ENCODE measurements at regions not wholly inside any gene's neighbourhood (a gene's known extent, or its start where the extent isn't known, plus 50 kb on each side); places are given as distances from the start of the nearest gene placed in this dataset.

GRCh38 chr3:30962084-30962483, 67.6 kb upstream of the GADL1 start:
- Histone ChIP-seq H3K27ac (no peak overlapping the region), H3K4me3 (no peak overlapping the region), H3K9me3 (peaks cover 0 to 9% (median 0%) of the 10 kb centered on the region in 4 donors), H3K36me3 (no peaks in the 10 kb centered on the region), H3K27me3 (no peaks in the 10 kb centered on the region), H3K4me1 (no peaks in the 10 kb centered on the region)
- 94% methylated on average over 2 of the region's 2 CpGs for WGBS, 2 donors
- no peak for DNase-seq (ENCODE audit: low spot score in 2 of 2)
- TF ChIP-seq POLR2A (IDR thresholded peaks at IDR 0.05) (no peak), EP300 (IDR thresholded peaks at IDR 0.05) (no peak), CTCF (IDR thresholded peaks at IDR 0.05) (no peak)

- WGBS, 2 donors: 90% methylated on average over 4 of the region's 4 CpGs
- no peak for DNase-seq (ENCODE audit: low spot score in 2 of 2)
- no peaks in the 10 kb centered on the region for H3K27me3 ChIP-seq
- no peaks in the 10 kb centered on the region for H3K4me1 ChIP-seq
- no peaks in the 10 kb centered on the region for H3K36me3 ChIP-seq
- no peak overlapping the region for H3K4me3 ChIP-seq
- no peak for TF ChIP-seq POLR2A (IDR thresholded peaks at IDR 0.05)
- H3K27ac ChIP-seq: no peak overlapping the region
- peaks cover 0 to 9% (median 0%) of the 10 kb centered on the region in 4 donors for H3K9me3 ChIP-seq
Measured at GRCh38 chr3:30962493-30962892, 68.0 kb upstream of the GADL1 start.

- DNase-seq (ENCODE audit: low spot score in 2 of 2): no peak
- no peak for TF ChIP-seq POLR2A (IDR thresholded peaks at IDR 0.05)
- TF ChIP-seq CTCF (IDR thresholded peaks at IDR 0.05): no peak
- no peak for TF ChIP-seq EP300 (IDR thresholded peaks at IDR 0.05)
Measured at GRCh38 chr3:30963223-30963722, 68.8 kb upstream of the GADL1 start.

GRCh38 chr3:30964612-30965011, 70.2 kb upstream of the GADL1 start:
- no peaks in the 10 kb centered on the region for H3K4me1 ChIP-seq
- no peaks in the 10 kb centered on the region for H3K36me3 ChIP-seq
- no peak overlapping the region for H3K4me3 ChIP-seq
- TF ChIP-seq EP300 (IDR thresholded peaks at IDR 0.05): no peak
- TF ChIP-seq CTCF (IDR thresholded peaks at IDR 0.05): no peak
- no peak for TF ChIP-seq POLR2A (IDR thresholded peaks at IDR 0.05)
- DNase-seq (ENCODE audit: low spot score in 2 of 2): no peak
- H3K27ac ChIP-seq: no peak overlapping the region
- no peaks in the 10 kb centered on the region for H3K27me3 ChIP-seq
- H3K9me3 ChIP-seq: no peaks in the 10 kb centered on the region

More at GRCh38 chr3:30963223-30963722, 68.8 kb upstream of the GADL1 start:
- Histone ChIP-seq H3K27ac (no peak overlapping the region), H3K36me3 (no peaks in the 10 kb centered on the region), H3K4me1 (no peaks in the 10 kb centered on the region), H3K9me3 (peaks cover 0 to 9% (median 0%) of the 10 kb centered on the region in 4 donors), H3K27me3 (no peaks in the 10 kb centered on the region), H3K4me3 (no peak overlapping the region)

GRCh38 chr3:30966896-30967295, 72.4 kb upstream of the GADL1 start:
- Histone ChIP-seq H3K27me3 (no peaks in the 10 kb centered on the region), H3K27ac (no peak overlapping the region), H3K9me3 (no peaks in the 10 kb centered on the region), H3K4me3 (no peak overlapping the region), H3K4me1 (no peaks in the 10 kb centered on the region), H3K36me3 (no peaks in the 10 kb centered on the region)
- 62 to 94% methylated on average over 7 of the region's 7 CpGs for WGBS, 2 donors
- DNase-seq (ENCODE audit: low spot score in 2 of 2): no peak
- TF ChIP-seq CTCF (IDR thresholded peaks at IDR 0.05) (no peak), POLR2A (IDR thresholded peaks at IDR 0.05) (no peak), EP300 (IDR thresholded peaks at IDR 0.05) (no peak)

- DNase-seq (ENCODE audit: low spot score in 2 of 2): no peak
- no peaks in the 10 kb centered on the region for H3K4me1 ChIP-seq
- WGBS, 2 donors: 71 to 72% methylated on average over 2 of the region's 2 CpGs
- H3K9me3 ChIP-seq: no peaks in the 10 kb centered on the region
- H3K27me3 ChIP-seq: no peaks in the 10 kb centered on the region
- no peaks in the 10 kb centered on the region for H3K36me3 ChIP-seq
- TF ChIP-seq CTCF (IDR thresholded peaks at IDR 0.05) (peak in 1 of 5 experiments; percentile 2), POLR2A (IDR thresholded peaks at IDR 0.05) (no peak)
- H3K27ac ChIP-seq: no peak overlapping the region
- no peak overlapping the region for H3K4me3 ChIP-seq
Measured at GRCh38 chr3:30970183-30970582, 75.7 kb upstream of the GADL1 start.
